ENCODE measurements at regions not wholly inside any gene's neighbourhood (a gene's known extent, or its start where the extent isn't known, plus 50 kb on each side); places are given as distances from the start of the nearest gene placed in this dataset.

- no peak for DNase-seq (ENCODE audit: low read depth)
- H3K4me3 ChIP-seq (ENCODE audit: control insufficient read depth, low read depth, low read length): no peak overlapping the region
- TF ChIP-seq CTCF (conservative IDR thresholded peaks at IDR 0.05; ENCODE audit: control insufficient read depth, insufficient read depth, low read depth, low read length): no peak
Observed at GRCh38 chr7:27398851-27399250, 156.2 kb downstream of the EVX1 start.

- DNase-seq (ENCODE audit: low read depth): no peak
- no peak for TF ChIP-seq CTCF (conservative IDR thresholded peaks at IDR 0.05; ENCODE audit: control insufficient read depth, insufficient read depth, low read depth, low read length)
- H3K4me3 ChIP-seq (ENCODE audit: control insufficient read depth, low read depth, low read length): no peak overlapping the region
Observed at GRCh38 chr7:27399791-27400567, 157.4 kb downstream of the EVX1 start.

GRCh38 chr7:27405780-27406179, 163.2 kb downstream of the EVX1 start:
- no peak for DNase-seq (ENCODE audit: low read depth)
- no peak overlapping the region for H3K4me3 ChIP-seq (ENCODE audit: control insufficient read depth, low read depth, low read length)
- no peak for TF ChIP-seq CTCF (conservative IDR thresholded peaks at IDR 0.05; ENCODE audit: control insufficient read depth, insufficient read depth, low read depth, low read length)

GRCh38 chr7:27409311-27409710, 166.7 kb downstream of the EVX1 start:
- no peak for DNase-seq (ENCODE audit: low read depth)
- TF ChIP-seq CTCF (conservative IDR thresholded peaks at IDR 0.05; ENCODE audit: control insufficient read depth, insufficient read depth, low read depth, low read length): no peak
- no peak overlapping the region for H3K4me3 ChIP-seq (ENCODE audit: control insufficient read depth, low read depth, low read length)

- peak; percentile 62 for DNase-seq (ENCODE audit: low read depth)
- no peak for TF ChIP-seq CTCF (conservative IDR thresholded peaks at IDR 0.05; ENCODE audit: control insufficient read depth, insufficient read depth, low read depth, low read length)
- H3K4me3 ChIP-seq (ENCODE audit: control insufficient read depth, low read depth, low read length): no peak overlapping the region
Observed at GRCh38 chr7:27409776-27410175, 167.2 kb downstream of the EVX1 start.

- H3K4me3 ChIP-seq (ENCODE audit: control insufficient read depth, low read depth, low read length): no peak overlapping the region
- no peak for DNase-seq (ENCODE audit: low read depth)
- no peak for TF ChIP-seq CTCF (conservative IDR thresholded peaks at IDR 0.05; ENCODE audit: control insufficient read depth, insufficient read depth, low read depth, low read length)
Observed at GRCh38 chr7:27410812-27411544, 168.4 kb downstream of the EVX1 start.

Data from fibroblast of mammary gland (primary cell).